GM18505 (cell line): ENCODE measurements at regions not wholly inside any gene's neighbourhood (a gene's known extent, or its start where the extent isn't known, plus 50 kb on each side); places are given as distances from the start of the nearest gene placed in this dataset.
"Not testable (repeated sequence)": the region's sequence is repeated elsewhere in the genome, so short reads cannot be mapped to it uniquely, and the experiment has no call there.

Source experiments
- ATAC-seq: cut with Tn5 transposase; IDR thresholded peaks from one replicate; pipeline ENCODE4 v1.9.1; 2021; ENCODE audit not compliant: unreplicated experiment
- POLR2A ChIP-seq: IDR thresholded peaks from 4 replicates; pipeline ENCODE4 v1.6.1; 2011; ENCODE audit warnings: borderline replicate concordance; ENCODE audit not compliant: insufficient read depth, insufficient read length; ENCODE audit errors: extremely low read depth

DNA sequence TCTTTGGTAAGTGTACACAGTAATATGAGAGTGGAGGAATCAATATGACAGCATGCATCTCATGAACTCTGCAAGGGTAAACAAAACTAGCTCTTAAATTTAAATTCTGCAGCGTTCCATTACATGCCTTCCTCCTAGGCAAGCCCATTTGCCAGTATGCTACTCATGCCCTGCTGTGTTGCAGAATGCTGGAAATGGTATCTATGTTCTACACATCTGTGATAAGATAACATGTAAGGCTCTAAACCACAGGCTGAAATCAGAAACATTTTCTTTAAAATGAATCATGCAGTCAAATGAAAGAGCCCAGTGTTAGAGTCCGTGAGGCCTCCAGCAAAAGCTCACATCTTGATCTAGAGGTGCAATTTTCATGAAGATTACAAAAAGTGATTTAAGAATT lies 112.8 kb upstream of the FN1 start:
- ATAC-seq: no peak
- TF ChIP-seq POLR2A: no peak

GRCh38 chr2:215542690-215543089 lies 106.8 kb upstream of the FN1 start:
- ATAC-seq: no peak
- TF ChIP-seq POLR2A: no peak

GRCh38 chr2:215540658-215541057 lies 104.8 kb upstream of the FN1 start:
- TF ChIP-seq POLR2A: no peak
- no peak for ATAC-seq

DNA sequence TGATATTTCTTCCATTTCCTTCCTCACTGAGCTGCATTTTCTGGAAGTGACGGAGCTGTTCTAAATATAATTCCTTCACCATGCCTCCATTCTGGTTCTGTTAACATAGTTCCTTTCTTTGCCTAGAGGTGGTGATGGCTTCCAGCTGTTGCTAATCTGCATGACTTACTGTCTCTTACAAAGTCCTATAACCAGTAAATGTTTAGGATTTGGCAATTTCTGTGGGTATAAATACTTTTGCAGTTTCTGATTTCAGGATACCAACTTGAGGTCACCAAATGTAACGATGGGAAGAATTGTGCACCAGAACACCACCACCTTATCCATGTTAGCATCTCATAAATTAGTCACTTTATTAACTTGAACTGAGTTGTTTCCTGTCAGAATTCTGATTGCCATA lies 101.7 kb upstream of the FN1 start:
- TF ChIP-seq POLR2A: no peak
- ATAC-seq: no peak

DNA sequence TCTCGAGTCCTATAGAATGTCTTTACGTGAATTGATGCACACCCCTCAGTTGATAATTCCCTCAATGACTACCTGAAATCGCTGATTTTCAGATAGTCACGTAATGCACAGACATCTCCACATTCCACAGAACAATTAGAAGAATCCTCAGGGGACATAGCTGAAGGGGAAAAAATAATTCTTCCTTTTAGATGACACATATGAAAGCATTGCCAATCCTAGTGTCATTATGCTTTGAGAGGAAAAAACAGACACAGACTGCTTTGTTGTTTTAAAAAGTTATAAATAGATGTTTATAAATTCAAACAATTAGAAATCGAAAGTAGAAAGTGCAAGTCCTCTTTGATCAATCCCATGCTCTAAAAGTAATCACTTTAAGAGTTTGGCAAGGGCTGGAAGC lies 100.6 kb upstream of the FN1 start:
- ATAC-seq: no peak
- no peak for TF ChIP-seq POLR2A

DNA sequence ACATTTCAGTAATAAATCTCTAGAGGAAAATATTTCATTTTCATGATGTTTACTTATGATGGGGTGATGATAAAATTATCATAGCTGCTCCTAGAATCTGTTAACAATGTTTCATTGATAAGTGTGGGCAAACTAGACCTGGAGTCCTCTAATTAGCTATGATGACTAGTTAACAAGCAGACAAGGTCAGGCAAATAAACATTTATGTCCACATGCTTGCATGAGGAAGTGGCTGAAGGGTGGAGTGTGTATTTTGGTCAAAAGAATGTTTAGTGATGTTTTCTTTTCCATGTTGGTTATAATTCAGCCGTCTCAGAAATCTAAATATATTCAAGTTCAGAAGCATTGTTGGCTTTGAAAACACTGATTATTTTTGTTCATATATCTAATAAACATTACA lies 99.9 kb upstream of the FN1 start:
- ATAC-seq: no peak
- TF ChIP-seq POLR2A: no peak

DNA sequence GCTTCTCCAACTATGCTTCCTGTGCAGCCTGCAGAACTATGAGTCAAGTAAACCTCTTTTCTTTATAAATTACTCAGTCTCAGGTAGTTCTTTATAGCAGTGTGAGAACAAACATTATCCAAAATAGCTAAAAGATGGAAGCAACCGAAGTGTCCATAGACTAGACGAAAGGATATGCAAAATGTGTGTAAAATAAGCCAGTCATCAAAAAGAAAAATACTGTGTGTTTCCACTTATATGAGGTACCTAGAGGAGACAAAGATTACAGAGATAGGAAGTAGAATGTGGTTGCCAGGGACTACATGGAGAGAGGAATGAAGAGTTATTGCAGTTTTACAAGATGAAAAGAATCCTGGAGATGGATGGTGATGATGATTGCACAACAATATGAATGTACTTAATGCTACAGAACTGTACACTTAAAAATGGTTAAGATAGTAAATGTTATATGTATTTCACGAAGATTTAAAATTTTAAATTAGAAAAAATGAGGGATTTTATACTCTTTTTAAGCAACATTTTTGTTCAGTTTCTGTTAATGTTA lies 99.3 kb upstream of the FN1 start:
- ATAC-seq: no peak
- TF ChIP-seq POLR2A: no peak

GRCh38 chr2:215533716-215534115 lies 97.8 kb upstream of the FN1 start:
- not testable (repeated sequence) for ATAC-seq

- TF ChIP-seq POLR2A: no peak
- ATAC-seq: no peak
Observed at GRCh38 chr2:215532844-215533243, 97.0 kb upstream of the FN1 start.

- no peak for TF ChIP-seq POLR2A
- ATAC-seq: no peak
Observed at GRCh38 chr2:215531284-215531683, 95.4 kb upstream of the FN1 start.

DNA sequence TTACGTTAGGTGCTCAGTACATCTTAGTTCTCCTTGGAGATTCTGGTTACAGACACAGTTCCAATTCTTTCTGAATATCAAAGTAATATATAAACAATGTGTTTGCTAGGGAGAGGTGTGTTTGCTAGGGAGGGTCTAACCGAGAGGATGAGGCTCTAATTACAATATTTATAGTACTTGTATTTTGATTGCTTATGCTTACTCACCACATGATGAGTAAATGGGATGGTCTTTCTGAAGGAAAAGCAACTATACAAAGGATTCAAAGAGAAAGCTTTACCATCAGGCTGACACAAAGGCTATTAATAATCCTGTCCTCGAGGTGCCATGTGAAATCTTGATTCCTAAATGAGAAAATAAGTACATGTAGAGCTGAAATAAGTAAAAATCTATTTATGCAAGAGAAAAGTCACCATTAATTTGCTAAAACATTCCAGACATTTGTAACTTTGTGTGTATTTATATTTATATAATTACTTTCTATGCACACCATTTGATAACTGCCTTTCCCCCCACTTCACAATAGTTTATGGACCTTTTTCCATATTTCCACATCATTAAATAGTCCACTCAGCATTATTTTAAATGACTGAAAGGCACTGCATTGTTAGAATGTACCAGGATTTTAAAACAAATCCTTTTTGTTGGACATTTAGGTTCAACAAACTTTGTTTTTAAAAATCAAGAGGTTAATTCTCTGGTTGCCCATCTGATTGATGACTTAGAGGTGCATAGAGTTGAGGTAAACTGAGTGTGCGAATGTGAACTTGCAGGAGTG lies 94.5 kb upstream of the FN1 start:
- ATAC-seq: no peak
- no peak for TF ChIP-seq POLR2A

DNA sequence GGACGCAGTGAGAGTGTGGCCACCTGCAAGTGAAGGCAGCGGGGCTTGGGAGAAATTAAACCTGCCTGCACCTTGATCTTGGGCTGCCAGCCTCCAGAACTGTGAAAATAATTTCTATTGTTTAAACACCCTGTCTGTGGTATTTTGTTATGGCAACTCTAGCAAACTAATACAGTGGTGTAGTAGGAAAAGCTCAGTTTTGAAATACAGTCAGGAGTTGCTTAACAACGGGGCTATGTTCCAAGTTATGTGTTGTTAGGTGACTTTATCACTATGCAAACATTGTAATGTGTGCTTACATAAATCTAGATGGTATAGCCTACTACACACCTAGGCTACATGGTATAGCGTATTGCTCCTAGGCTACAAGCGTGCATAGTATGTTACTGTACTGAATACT lies 93.4 kb upstream of the FN1 start:
- no peak for ATAC-seq
- TF ChIP-seq POLR2A: no peak

DNA sequence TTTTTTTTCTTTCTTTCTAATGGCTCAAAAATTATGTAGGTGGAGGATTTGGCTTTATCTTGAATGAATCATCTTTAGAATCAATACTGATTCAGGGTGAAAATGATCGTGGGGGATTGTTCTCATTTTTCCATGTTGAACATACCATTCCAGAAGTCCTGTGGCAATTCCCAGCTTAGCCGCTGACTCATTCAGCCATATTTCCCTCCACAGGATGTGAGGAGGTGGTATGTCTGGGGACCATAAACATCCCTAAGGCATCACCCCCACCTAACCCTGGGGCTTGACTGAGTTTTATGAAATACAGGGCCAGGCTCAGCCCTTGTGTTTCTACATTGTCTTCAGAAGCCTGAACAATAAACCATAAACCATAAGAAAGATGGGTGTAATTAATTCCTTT lies 92.7 kb upstream of the FN1 start:
- TF ChIP-seq POLR2A: no peak
- no peak for ATAC-seq

- no peak for ATAC-seq
- TF ChIP-seq POLR2A: no peak
Observed at GRCh38 chr2:215527736-215528135, 91.9 kb upstream of the FN1 start.

DNA sequence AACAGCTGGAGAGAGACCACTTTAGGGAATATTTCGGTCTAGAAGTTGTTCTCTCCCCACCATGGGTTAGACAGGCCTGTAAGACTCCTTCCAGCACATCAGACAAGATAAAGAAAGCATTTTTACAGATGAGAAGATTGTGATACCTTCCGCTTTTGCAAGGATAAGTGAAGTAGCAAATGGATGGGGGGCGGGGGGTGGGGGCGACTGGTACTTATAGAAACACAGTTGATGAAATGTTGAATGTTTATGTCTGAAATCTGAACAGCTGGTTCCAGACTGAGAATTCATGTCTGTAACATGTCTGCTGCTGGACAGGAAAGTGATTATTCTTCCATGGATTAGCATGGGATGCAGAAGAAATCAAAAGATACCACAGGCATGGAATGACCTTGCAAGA lies 90.5 kb upstream of the FN1 start:
- TF ChIP-seq POLR2A: no peak
- ATAC-seq: no peak

DNA sequence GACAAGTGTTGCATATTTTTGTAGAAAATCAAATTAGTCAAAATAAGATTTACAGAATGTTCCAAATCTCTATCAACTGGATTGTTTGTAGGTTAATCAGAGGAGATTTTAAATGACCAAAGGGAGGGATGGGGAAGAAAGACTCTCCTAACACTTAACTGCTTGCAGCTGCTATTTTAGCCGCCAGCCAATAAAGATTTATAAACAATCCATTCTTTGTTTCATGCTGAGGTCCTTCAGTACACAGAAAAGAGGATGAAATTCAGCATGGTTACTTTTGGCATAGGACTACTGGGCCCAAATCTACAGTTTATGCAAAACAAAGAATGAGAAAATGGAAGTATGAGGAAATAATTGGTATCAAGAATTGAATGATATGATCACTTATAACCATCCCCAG lies 86.4 kb upstream of the FN1 start:
- no peak for TF ChIP-seq POLR2A
- ATAC-seq: no peak

- no peak for TF ChIP-seq POLR2A
- ATAC-seq: no peak
Observed at GRCh38 chr2:215521031-215521430, 85.2 kb upstream of the FN1 start.
